ENCODE measurements at regions not wholly inside any gene's neighbourhood (a gene's known extent, or its start where the extent isn't known, plus 50 kb on each side); places are given as distances from the start of the nearest gene placed in this dataset.

GRCh38 chr3:78312851-78313250 lies 1273.0 kb downstream of the ROBO2 start:
- no peak overlapping the region for H3K27ac Mint-ChIP-seq (ENCODE audit: unreplicated experiment)
- H3K36me3 Mint-ChIP-seq (ENCODE audit: unreplicated experiment): no peaks in the 10 kb centered on the region
- H3K4me1 Mint-ChIP-seq (ENCODE audit: low read depth, unreplicated experiment): no peaks in the 10 kb centered on the region
- H3K9me3 Mint-ChIP-seq (ENCODE audit: unreplicated experiment): no peaks in the 10 kb centered on the region
- no peaks in the 10 kb centered on the region for H3K27me3 Mint-ChIP-seq (ENCODE audit: unreplicated experiment)
- no peak overlapping the region for H3K4me3 Mint-ChIP-seq (ENCODE audit: unreplicated experiment)
- no peak for TF ChIP-seq CTCF (IDR thresholded peaks at IDR 0.05; ENCODE audit: partially characterized antibody, unreplicated experiment)
- no peak for DNase-seq

GRCh38 chr3:78313332-78313731 lies 1273.4 kb downstream of the ROBO2 start:
- Mint-ChIP-seq H3K36me3 (ENCODE audit: unreplicated experiment) (no peaks in the 10 kb centered on the region), H3K9me3 (ENCODE audit: unreplicated experiment) (no peaks in the 10 kb centered on the region), H3K4me3 (ENCODE audit: unreplicated experiment) (no peak overlapping the region), H3K27me3 (ENCODE audit: unreplicated experiment) (no peaks in the 10 kb centered on the region), H3K4me1 (ENCODE audit: low read depth, unreplicated experiment) (no peaks in the 10 kb centered on the region), H3K27ac (ENCODE audit: unreplicated experiment) (no peak overlapping the region)
- TF ChIP-seq CTCF (IDR thresholded peaks at IDR 0.05; ENCODE audit: partially characterized antibody, unreplicated experiment): no peak
- no peak for DNase-seq

- H3K4me3 Mint-ChIP-seq (ENCODE audit: unreplicated experiment): no peak overlapping the region
- no peak for TF ChIP-seq CTCF (IDR thresholded peaks at IDR 0.05; ENCODE audit: partially characterized antibody, unreplicated experiment)
- no peaks in the 10 kb centered on the region for H3K4me1 Mint-ChIP-seq (ENCODE audit: low read depth, unreplicated experiment)
- H3K36me3 Mint-ChIP-seq (ENCODE audit: unreplicated experiment): no peaks in the 10 kb centered on the region
- H3K27ac Mint-ChIP-seq (ENCODE audit: unreplicated experiment): no peak overlapping the region
- H3K9me3 Mint-ChIP-seq (ENCODE audit: unreplicated experiment): no peaks in the 10 kb centered on the region
- no peak for DNase-seq
- no peaks in the 10 kb centered on the region for H3K27me3 Mint-ChIP-seq (ENCODE audit: unreplicated experiment)
These were observed 1274.4 kb downstream of the ROBO2 start for GRCh38 chr3:78314327-78314726.

DNA sequence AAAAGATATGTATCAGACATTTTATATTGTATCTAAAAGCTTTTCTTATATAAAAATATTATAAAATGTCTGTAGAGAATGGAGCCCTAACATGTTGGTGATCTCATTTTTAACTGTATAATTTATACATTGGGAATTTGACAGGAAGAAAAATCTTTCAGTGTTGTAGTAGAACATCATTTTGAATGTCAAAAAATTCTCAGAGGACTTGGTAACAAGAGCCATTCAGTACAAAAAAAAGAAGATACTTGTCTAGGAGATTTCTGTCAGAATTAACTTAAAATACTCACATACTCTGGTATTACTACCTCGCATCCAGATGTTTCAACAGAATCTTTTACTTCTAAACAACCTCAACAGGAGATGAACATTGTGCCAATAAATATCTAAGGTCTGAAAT lies 1277.9 kb downstream of the ROBO2 start:
- no peak for DNase-seq
- Mint-ChIP-seq H3K27ac (ENCODE audit: unreplicated experiment) (no peak overlapping the region), H3K27me3 (ENCODE audit: unreplicated experiment) (no peaks in the 10 kb centered on the region)

DNA sequence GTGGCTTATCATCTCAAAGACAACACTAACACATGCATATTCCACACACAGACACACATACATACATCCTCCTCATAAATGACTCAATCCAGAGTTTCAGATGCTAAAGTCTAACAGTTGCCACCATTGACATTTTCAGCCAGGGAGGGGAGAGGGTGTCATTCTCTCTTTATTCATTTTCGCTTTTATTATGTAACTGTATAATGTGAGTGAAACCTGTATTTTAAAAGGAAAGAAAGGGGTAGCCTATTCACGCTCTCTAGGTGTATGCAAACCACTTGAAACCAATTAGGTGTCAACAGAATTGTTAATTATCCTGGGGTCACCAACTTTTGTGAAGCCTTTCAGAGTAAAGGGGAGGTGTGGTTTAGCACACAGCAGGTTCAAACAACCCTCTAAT lies 1282.9 kb downstream of the ROBO2 start:
- no peaks in the 10 kb centered on the region for H3K4me1 Mint-ChIP-seq (ENCODE audit: low read depth, unreplicated experiment)
- no peak overlapping the region for H3K4me3 Mint-ChIP-seq (ENCODE audit: unreplicated experiment)
- no peak overlapping the region for H3K27ac Mint-ChIP-seq (ENCODE audit: unreplicated experiment)
- peaks cover 12% of the 10 kb centered on the region for H3K9me3 Mint-ChIP-seq (ENCODE audit: unreplicated experiment)
- DNase-seq: no peak
- no peaks in the 10 kb centered on the region for H3K27me3 Mint-ChIP-seq (ENCODE audit: unreplicated experiment)
- peaks cover 17% of the 10 kb centered on the region for H3K36me3 Mint-ChIP-seq (ENCODE audit: unreplicated experiment)
- no peak for TF ChIP-seq CTCF (IDR thresholded peaks at IDR 0.05; ENCODE audit: partially characterized antibody, unreplicated experiment)

More for the DNA sequence above, 1277.9 kb downstream of the ROBO2 start:
- Mint-ChIP-seq H3K36me3 (ENCODE audit: unreplicated experiment) (no peaks in the 10 kb centered on the region), H3K4me1 (ENCODE audit: low read depth, unreplicated experiment) (no peaks in the 10 kb centered on the region), H3K4me3 (ENCODE audit: unreplicated experiment) (no peak overlapping the region), H3K9me3 (ENCODE audit: unreplicated experiment) (no peaks in the 10 kb centered on the region)
- TF ChIP-seq CTCF (IDR thresholded peaks at IDR 0.05; ENCODE audit: partially characterized antibody, unreplicated experiment): no peak
